Colonic mucosa (tissue), 4 donors: ENCODE measurements at regions not wholly inside any gene's neighbourhood (a gene's known extent, or its start where the extent isn't known, plus 50 kb on each side); places are given as distances from the start of the nearest gene placed in this dataset.

Experiments
- DNase-seq: peaks from one replicate; pipeline ENCODE4 v3.0.0-alpha.2; 2020
- H3K27ac ChIP-seq: fragments of 200-600 bp; one replicate; pipeline ENCODE4 v1.8.0; 2021
- H3K27me3 ChIP-seq: fragments of 200-600 bp; one replicate; pipeline ENCODE4 v1.8.0; 2021
- H3K36me3 ChIP-seq: fragments of 200-600 bp; one replicate; pipeline ENCODE4 v1.8.0; 2021
- H3K4me1 ChIP-seq: fragments of 200-600 bp; one replicate; pipeline ENCODE4 v1.8.0; 2021; ENCODE audit warnings: mild to moderate bottlenecking
- H3K4me3 ChIP-seq: fragments of 200-600 bp; one replicate; pipeline ENCODE4 v1.8.0; 2021
- H3K9ac ChIP-seq, 2 donors: one replicate each; pipeline ENCODE4 v1.7.0; 2013; ENCODE audit warnings: control low read depth in 2 of 2, low read depth in 2 of 2, low read length in 2 of 2
- H3K9me3 ChIP-seq: fragments of 200-600 bp; one replicate; pipeline ENCODE4 v1.8.0; 2021
- CTCF ChIP-seq: fragments of 200-600 bp; IDR thresholded peaks from one replicate; pipeline ENCODE4 v1.8.0; 2022; ENCODE audit warnings: antibody characterized with exemption, mild to moderate bottlenecking
- intact Hi-C: fragments of 100-400 bp; cut with DNase I; formaldehyde crosslinking; loops from one replicate; pipeline ENCODE4 v1.14.1; 2022
- donor health status: healthy.
- donor health status: DM: no; HTN: no; CAD: no.
- donor health status: DM: no; HTN: no; CAD: no.

- Histone ChIP-seq H3K4me3 (no peak overlapping the region), H3K27me3 (no peaks in the 10 kb centered on the region), H3K9me3 (no peaks in the 10 kb centered on the region), H3K36me3 (no peaks in the 10 kb centered on the region), H3K27ac (no peak overlapping the region), H3K9ac (no peak overlapping the region), H3K4me1 (no peaks in the 10 kb centered on the region)
- TF ChIP-seq CTCF: no peak
- intact Hi-C loops: no loop called here
- DNase-seq: no peak
Measured at GRCh38 chr6:142011775-142012174, 121.0 kb upstream of the GJE1 start.

GRCh38 chr6:142011156-142011555, 121.6 kb upstream of the GJE1 start:
- H3K27ac ChIP-seq: no peak overlapping the region
- H3K4me3 ChIP-seq: no peak overlapping the region
- no peak for TF ChIP-seq CTCF
- no peaks in the 10 kb centered on the region for H3K4me1 ChIP-seq
- intact Hi-C loops: no loop called here
- no peaks in the 10 kb centered on the region for H3K36me3 ChIP-seq
- no peak for DNase-seq
- H3K9me3 ChIP-seq: no peaks in the 10 kb centered on the region
- H3K9ac ChIP-seq: no peak overlapping the region
- no peaks in the 10 kb centered on the region for H3K27me3 ChIP-seq

DNA sequence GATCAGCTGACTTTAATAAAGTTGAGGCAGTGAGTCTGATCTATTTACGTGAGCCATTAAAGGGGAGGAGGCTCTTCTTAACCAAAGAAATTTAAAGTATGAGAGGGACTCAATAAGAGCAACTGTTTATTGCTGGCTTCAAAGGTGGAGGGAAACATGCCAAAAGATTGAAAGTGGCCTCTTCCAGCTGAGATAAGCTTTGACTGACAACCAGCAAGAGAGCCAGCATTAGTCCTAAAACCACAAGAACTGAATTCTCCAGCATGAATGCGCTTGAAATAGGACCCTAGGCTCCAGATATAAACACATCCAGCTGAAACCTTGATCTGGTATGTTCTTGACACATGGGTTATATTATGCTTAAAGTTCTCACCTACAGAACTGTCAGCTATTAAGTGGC, 123.1 kb upstream of the GJE1 start:
- no peaks in the 10 kb centered on the region for H3K4me1 ChIP-seq
- H3K4me3 ChIP-seq: no peak overlapping the region
- no peaks in the 10 kb centered on the region for H3K36me3 ChIP-seq
- no peaks in the 10 kb centered on the region for H3K27me3 ChIP-seq
- TF ChIP-seq CTCF: no peak
- intact Hi-C loops: no loop called here
- no peak overlapping the region for H3K9ac ChIP-seq
- no peaks in the 10 kb centered on the region for H3K9me3 ChIP-seq
- no peak overlapping the region for H3K27ac ChIP-seq
- DNase-seq: no peak

DNA sequence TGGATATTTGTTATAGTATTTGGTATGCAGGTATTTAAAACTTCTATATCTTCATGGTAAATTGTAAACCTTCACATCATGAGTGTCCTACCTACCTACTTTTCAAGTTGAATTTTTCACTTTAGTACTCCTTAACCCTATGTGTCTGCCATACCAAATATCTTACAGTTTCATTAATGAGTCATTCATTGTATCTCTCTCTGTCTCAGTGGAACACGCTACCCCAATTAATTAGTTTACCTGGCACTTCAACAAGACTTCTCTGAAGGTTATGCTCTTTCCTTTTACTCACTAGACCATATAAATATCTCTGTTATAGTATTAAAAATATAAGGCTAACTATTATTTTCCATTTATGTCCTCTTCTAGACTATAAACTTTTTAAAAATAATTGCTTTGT, 123.9 kb upstream of the GJE1 start:
- no peak for DNase-seq
- intact Hi-C loops: no loop called here
- H3K4me1 ChIP-seq: no peaks in the 10 kb centered on the region
- no peak overlapping the region for H3K9ac ChIP-seq
- no peak overlapping the region for H3K27ac ChIP-seq
- no peaks in the 10 kb centered on the region for H3K9me3 ChIP-seq
- H3K36me3 ChIP-seq: no peaks in the 10 kb centered on the region
- no peaks in the 10 kb centered on the region for H3K27me3 ChIP-seq
- no peak overlapping the region for H3K4me3 ChIP-seq
- no peak for TF ChIP-seq CTCF

DNA sequence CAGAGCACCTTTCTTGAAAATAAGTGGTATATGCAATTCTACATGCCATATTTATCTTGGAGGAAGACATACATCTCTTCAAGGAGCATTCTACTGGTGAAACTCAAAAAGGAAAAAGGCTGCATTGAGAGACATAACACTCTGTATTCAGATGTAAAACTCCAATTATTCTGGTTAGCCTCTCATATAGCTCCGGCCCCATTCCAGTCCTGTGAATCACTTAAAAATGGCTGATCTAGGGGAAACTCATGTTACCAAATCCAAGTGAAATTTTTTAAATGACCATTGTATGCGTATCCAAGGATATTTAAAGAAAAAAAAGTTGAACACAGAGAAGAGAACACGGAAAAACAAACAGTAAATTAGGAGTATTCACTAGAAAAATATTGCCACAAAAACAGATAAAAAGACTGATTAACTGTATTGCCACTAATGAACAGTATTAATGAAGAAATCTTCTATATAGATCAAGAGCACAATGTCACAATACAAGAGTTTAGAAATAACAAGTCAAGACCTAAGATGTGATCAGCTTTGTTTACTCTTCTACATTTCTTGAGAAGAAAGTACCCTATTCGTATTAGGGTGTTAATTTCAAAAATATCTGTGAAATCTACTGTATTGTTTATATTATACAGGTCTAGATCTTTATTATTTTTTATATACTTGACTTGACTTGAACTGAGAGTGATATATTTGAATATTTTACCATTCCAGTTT, 124.5 kb upstream of the GJE1 start:
- Histone ChIP-seq H3K9ac (no peak overlapping the region), H3K27ac (no peak overlapping the region), H3K27me3 (no peaks in the 10 kb centered on the region), H3K4me1 (no peaks in the 10 kb centered on the region), H3K9me3 (no peaks in the 10 kb centered on the region), H3K4me3 (no peak overlapping the region), H3K36me3 (no peaks in the 10 kb centered on the region)
- intact Hi-C loops: no loop called here
- no peak for TF ChIP-seq CTCF
- no peak for DNase-seq
